HG02852 (cell line): ENCODE measurements at regions not wholly inside any gene's neighbourhood (a gene's known extent, or its start where the extent isn't known, plus 50 kb on each side); places are given as distances from the start of the nearest gene placed in this dataset.
A peak's percentile ranks its signal among the peaks of the same experiment; 100 is the strongest.

Experiments used
- ATAC-seq: cut with Tn5 transposase; IDR thresholded peaks from one replicate; pipeline ENCODE4 v1.9.1; 2021; ENCODE audit warnings: mild to moderate bottlenecking, moderate library complexity; ENCODE audit not compliant: unreplicated experiment

GRCh38 chr10:105834261-105835059 is 1193.4 kb downstream of the SORCS3 start:
- no peak for ATAC-seq

GRCh38 chr10:105827133-105827532 is 1186.0 kb downstream of the SORCS3 start:
- ATAC-seq: no peak

- ATAC-seq: no peak
These were observed 1167.0 kb downstream of the SORCS3 start for GRCh38 chr10:105807935-105808587.

- ATAC-seq: no peak
These were observed 1162.1 kb downstream of the SORCS3 start for GRCh38 chr10:105803206-105803605.

- ATAC-seq: no peak
These were observed 1159.6 kb downstream of the SORCS3 start for GRCh38 chr10:105800641-105801040.

GRCh38 chr10:105798328-105798889 is 1157.3 kb downstream of the SORCS3 start:
- no peak for ATAC-seq

- peak; percentile 59 for ATAC-seq
These were observed 1156.3 kb downstream of the SORCS3 start for GRCh38 chr10:105797234-105797890.

- no peak for ATAC-seq
These were observed 1152.0 kb downstream of the SORCS3 start for GRCh38 chr10:105793071-105793470.

- ATAC-seq: no peak
These were observed 1144.6 kb downstream of the SORCS3 start for GRCh38 chr10:105785721-105786120.

GRCh38 chr10:105783936-105784483 is 1142.9 kb downstream of the SORCS3 start:
- ATAC-seq: no peak

GRCh38 chr10:105774881-105775280 is 1133.8 kb downstream of the SORCS3 start:
- no peak for ATAC-seq

- no peak for ATAC-seq
These were observed 1133.3 kb downstream of the SORCS3 start for GRCh38 chr10:105774351-105774750.

- ATAC-seq: no peak
These were observed 1129.6 kb downstream of the SORCS3 start for GRCh38 chr10:105770524-105771212.

- no peak for ATAC-seq
These were observed 1128.4 kb downstream of the SORCS3 start for GRCh38 chr10:105769248-105770184.

GRCh38 chr10:105763611-105764010 is 1122.5 kb downstream of the SORCS3 start:
- ATAC-seq: no peak

GRCh38 chr10:105761576-105762260 is 1120.6 kb downstream of the SORCS3 start:
- ATAC-seq: no peak

- ATAC-seq: no peak
These were observed 1118.6 kb downstream of the SORCS3 start for GRCh38 chr10:105759669-105760068.

GRCh38 chr10:105758209-105758998 is 1117.3 kb downstream of the SORCS3 start:
- no peak for ATAC-seq
